DND-41 (cell line): ENCODE measurements at regions not wholly inside any gene's neighbourhood (a gene's known extent, or its start where the extent isn't known, plus 50 kb on each side); places are given as distances from the start of the nearest gene placed in this dataset.

Experiments
- EZH2 ChIP-seq: IDR thresholded peaks from 3 replicates; pipeline ENCODE4 v1.6.1; 2012; ENCODE audit warnings: borderline replicate concordance, low read depth, mild to moderate bottlenecking, moderate library complexity, low read length, inconsistent platforms; ENCODE audit not compliant: severe bottlenecking
- TF ChIP-seq, protein P1 (sequence below): IDR thresholded peaks from 2 replicates; pipeline ENCODE4 v1.5.1; 2012; ENCODE audit warnings: borderline replicate concordance, low read length, moderate library complexity, mild to moderate bottlenecking; ENCODE audit not compliant: poor library complexity, severe bottlenecking; ENCODE audit errors: extremely low read depth

- TF ChIP-seq, protein P1, sequence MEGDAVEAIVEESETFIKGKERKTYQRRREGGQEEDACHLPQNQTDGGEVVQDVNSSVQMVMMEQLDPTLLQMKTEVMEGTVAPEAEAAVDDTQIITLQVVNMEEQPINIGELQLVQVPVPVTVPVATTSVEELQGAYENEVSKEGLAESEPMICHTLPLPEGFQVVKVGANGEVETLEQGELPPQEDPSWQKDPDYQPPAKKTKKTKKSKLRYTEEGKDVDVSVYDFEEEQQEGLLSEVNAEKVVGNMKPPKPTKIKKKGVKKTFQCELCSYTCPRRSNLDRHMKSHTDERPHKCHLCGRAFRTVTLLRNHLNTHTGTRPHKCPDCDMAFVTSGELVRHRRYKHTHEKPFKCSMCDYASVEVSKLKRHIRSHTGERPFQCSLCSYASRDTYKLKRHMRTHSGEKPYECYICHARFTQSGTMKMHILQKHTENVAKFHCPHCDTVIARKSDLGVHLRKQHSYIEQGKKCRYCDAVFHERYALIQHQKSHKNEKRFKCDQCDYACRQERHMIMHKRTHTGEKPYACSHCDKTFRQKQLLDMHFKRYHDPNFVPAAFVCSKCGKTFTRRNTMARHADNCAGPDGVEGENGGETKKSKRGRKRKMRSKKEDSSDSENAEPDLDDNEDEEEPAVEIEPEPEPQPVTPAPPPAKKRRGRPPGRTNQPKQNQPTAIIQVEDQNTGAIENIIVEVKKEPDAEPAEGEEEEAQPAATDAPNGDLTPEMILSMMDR = no peak
- TF ChIP-seq EZH2 = no peak
Observed at GRCh38 chr12:14260011-14260993, 105.2 kb upstream of the ATF7IP start.
